NCI-H2107 (cell line): ENCODE measurements at regions not wholly inside any gene's neighbourhood (a gene's known extent, or its start where the extent isn't known, plus 50 kb on each side); places are given as distances from the start of the nearest gene placed in this dataset.

Experiments used
- DNase-seq: peaks from one replicate; lab custom pipeline; 2025; lab: John Stamatoyannopoulos, UW

- DNase-seq = no peak
Measured at GRCh38 chr1:87926131-87926830, 597.6 kb downstream of the LMO4 start.

- no peak for DNase-seq
Measured at GRCh38 chr1:87926921-87927320, 598.2 kb downstream of the LMO4 start.

- no peak for DNase-seq
Measured at GRCh38 chr1:87927391-87928280, 599.0 kb downstream of the LMO4 start.

- DNase-seq = no peak
Measured at GRCh38 chr1:87928623-87929022, 599.9 kb downstream of the LMO4 start.

GRCh38 chr1:87929906-87930305, 601.2 kb downstream of the LMO4 start:
- DNase-seq = no peak

- DNase-seq = no peak
Measured at GRCh38 chr1:87930796-87931195, 602.1 kb downstream of the LMO4 start.

GRCh38 chr1:87933171-87933570, 604.5 kb downstream of the LMO4 start:
- DNase-seq = no peak

GRCh38 chr1:87935130-87935529, 606.5 kb downstream of the LMO4 start:
- no peak for DNase-seq

- DNase-seq = no peak
Measured at GRCh38 chr1:87937831-87938395, 609.2 kb downstream of the LMO4 start.

- no peak for DNase-seq
Measured at GRCh38 chr1:87938631-87939030, 610.0 kb downstream of the LMO4 start.

- no peak for DNase-seq
Measured at GRCh38 chr1:87939444-87939843, 610.8 kb downstream of the LMO4 start.

- no peak for DNase-seq
Measured at GRCh38 chr1:87940421-87940820, 611.7 kb downstream of the LMO4 start.

- no peak for DNase-seq
Measured at GRCh38 chr1:87941337-87941946, 612.8 kb downstream of the LMO4 start.

- no peak for DNase-seq
Measured at GRCh38 chr1:87942165-87942564, 613.5 kb downstream of the LMO4 start.

- DNase-seq = no peak
Measured at GRCh38 chr1:87949711-87950110, 621.0 kb downstream of the LMO4 start.

GRCh38 chr1:87950369-87950768, 621.7 kb downstream of the LMO4 start:
- DNase-seq = no peak

- DNase-seq = no peak
Measured at GRCh38 chr1:87951409-87951808, 622.7 kb downstream of the LMO4 start.

GRCh38 chr1:87951852-87952251, 623.2 kb downstream of the LMO4 start:
- DNase-seq = no peak

- DNase-seq = no peak
Measured at GRCh38 chr1:87953121-87953520, 624.4 kb downstream of the LMO4 start.

GRCh38 chr1:87953732-87954344, 625.2 kb downstream of the LMO4 start:
- DNase-seq = peak; percentile 15

GRCh38 chr1:87955038-87955437, 626.4 kb downstream of the LMO4 start:
- no peak for DNase-seq

- DNase-seq = no peak
Measured at GRCh38 chr1:87956072-87956471, 627.4 kb downstream of the LMO4 start.
